SJCRH30 (cell line): ENCODE measurements at regions not wholly inside any gene's neighbourhood (a gene's known extent, or its start where the extent isn't known, plus 50 kb on each side); places are given as distances from the start of the nearest gene placed in this dataset.

Source experiments
- DNase-seq, 2 experiments: peaks; one replicate each; pipeline ENCODE4 v3.0.0-alpha.2; 2015 to 2020
- H3K27ac ChIP-seq: fragments of 250-450 bp; sonication (Bioruptor Pico); 2 replicates; pipeline ENCODE4 v1.5.1; 2020; ENCODE audit warnings: mild to moderate bottlenecking, moderate library complexity
- H3K27me3 ChIP-seq: fragments of 250-450 bp; sonication (Bioruptor Pico); 2 replicates; pipeline ENCODE4 v1.5.1; 2020; ENCODE audit warnings: mild to moderate bottlenecking, moderate library complexity
- H3K36me3 ChIP-seq: fragments of 250-450 bp; sonication (Bioruptor Pico); 2 replicates; pipeline ENCODE4 v1.5.1; 2020; ENCODE audit warnings: mild to moderate bottlenecking, moderate library complexity
- H3K4me1 ChIP-seq: fragments of 250-450 bp; sonication (Bioruptor Pico); 2 replicates; pipeline ENCODE4 v1.5.1; 2020; ENCODE audit warnings: mild to moderate bottlenecking, moderate library complexity
- H3K4me3 ChIP-seq: fragments of 250-450 bp; sonication (Bioruptor Pico); 2 replicates; pipeline ENCODE4 v1.5.1; 2020; ENCODE audit warnings: mild to moderate bottlenecking, moderate library complexity
- H3K9me3 ChIP-seq: fragments of 250-450 bp; sonication (Bioruptor Pico); replicated peaks from 2 replicates; pipeline ENCODE4 v1.5.1; 2020; ENCODE audit warnings: mild to moderate bottlenecking, moderate library complexity

GRCh38 chr14:34046799-34047520, 96.1 kb upstream of the EGLN3 start:
- H3K36me3 ChIP-seq: no peaks in the 10 kb centered on the region

GRCh38 chr14:34044666-34045306, 93.9 kb upstream of the EGLN3 start:
- no peaks in the 10 kb centered on the region for H3K9me3 ChIP-seq
- H3K4me3 ChIP-seq: no peak overlapping the region
- no peaks in the 10 kb centered on the region for H3K27me3 ChIP-seq
- H3K27ac ChIP-seq: peak overlapping the region; percentile 90
- no peaks in the 10 kb centered on the region for H3K36me3 ChIP-seq
- peaks cover 53% of the 10 kb centered on the region for H3K4me1 ChIP-seq
- DNase-seq: no peak

More at GRCh38 chr14:34046799-34047520, 96.1 kb upstream of the EGLN3 start:
- no peaks in the 10 kb centered on the region for H3K9me3 ChIP-seq
- DNase-seq: no peak
- no peak overlapping the region for H3K27ac ChIP-seq
- H3K27me3 ChIP-seq: no peaks in the 10 kb centered on the region
- H3K4me1 ChIP-seq: peaks cover 58% of the 10 kb centered on the region
- no peak overlapping the region for H3K4me3 ChIP-seq

- H3K4me1 ChIP-seq: peaks cover 54% of the 10 kb centered on the region
- H3K4me3 ChIP-seq: no peak overlapping the region
- no peaks in the 10 kb centered on the region for H3K36me3 ChIP-seq
- no peak for DNase-seq
- H3K27me3 ChIP-seq: no peaks in the 10 kb centered on the region
- H3K27ac ChIP-seq: peak overlapping the region; percentile 90
- no peaks in the 10 kb centered on the region for H3K9me3 ChIP-seq
These were observed 93.4 kb upstream of the EGLN3 start for GRCh38 chr14:34044373-34044637.

GRCh38 chr14:34043627-34044372, 92.9 kb upstream of the EGLN3 start:
- no peak overlapping the region for H3K4me3 ChIP-seq
- no peaks in the 10 kb centered on the region for H3K27me3 ChIP-seq
- H3K4me1 ChIP-seq: peaks cover 54% of the 10 kb centered on the region
- H3K27ac ChIP-seq: peak overlapping the region; percentile 90
- peak; percentile 90 to 97 for DNase-seq
- H3K36me3 ChIP-seq: no peaks in the 10 kb centered on the region
- H3K9me3 ChIP-seq: no peaks in the 10 kb centered on the region

- Histone ChIP-seq H3K9me3 (no peaks in the 10 kb centered on the region), H3K27me3 (no peaks in the 10 kb centered on the region), H3K4me1 (peaks cover 67% of the 10 kb centered on the region), H3K27ac (no peak overlapping the region), H3K4me3 (no peak overlapping the region), H3K36me3 (no peaks in the 10 kb centered on the region)
- no peak for DNase-seq
These were observed 90.3 kb upstream of the EGLN3 start for GRCh38 chr14:34041220-34041619.

GRCh38 chr14:34040766-34041165, 89.9 kb upstream of the EGLN3 start:
- no peak overlapping the region for H3K27ac ChIP-seq
- no peaks in the 10 kb centered on the region for H3K36me3 ChIP-seq
- H3K4me3 ChIP-seq: no peak overlapping the region
- no peaks in the 10 kb centered on the region for H3K9me3 ChIP-seq
- peaks cover 68% of the 10 kb centered on the region for H3K4me1 ChIP-seq
- DNase-seq: no peak
- no peaks in the 10 kb centered on the region for H3K27me3 ChIP-seq

- peaks cover 69% of the 10 kb centered on the region for H3K4me1 ChIP-seq
- H3K4me3 ChIP-seq: no peak overlapping the region
- H3K27me3 ChIP-seq: no peaks in the 10 kb centered on the region
- no peaks in the 10 kb centered on the region for H3K9me3 ChIP-seq
- DNase-seq: no peak
- peak overlapping the region; percentile 94 for H3K27ac ChIP-seq
- no peaks in the 10 kb centered on the region for H3K36me3 ChIP-seq
These were observed 88.7 kb upstream of the EGLN3 start for GRCh38 chr14:34039428-34040047.

GRCh38 chr14:34038358-34039057, 87.6 kb upstream of the EGLN3 start:
- H3K27ac ChIP-seq: peak overlapping the region; percentile 94
- DNase-seq: peak; percentile 82 to 90
- H3K36me3 ChIP-seq: no peaks in the 10 kb centered on the region
- peak overlapping the region; percentile 14 for H3K4me3 ChIP-seq
- no peaks in the 10 kb centered on the region for H3K9me3 ChIP-seq
- no peaks in the 10 kb centered on the region for H3K27me3 ChIP-seq
- peaks cover 59% of the 10 kb centered on the region for H3K4me1 ChIP-seq

GRCh38 chr14:34036319-34036766, 85.5 kb upstream of the EGLN3 start:
- DNase-seq: no peak
- H3K9me3 ChIP-seq: no peaks in the 10 kb centered on the region
- H3K4me3 ChIP-seq: no peak overlapping the region
- no peak overlapping the region for H3K27ac ChIP-seq
- no peaks in the 10 kb centered on the region for H3K36me3 ChIP-seq
- H3K27me3 ChIP-seq: no peaks in the 10 kb centered on the region
- H3K4me1 ChIP-seq: peaks cover 62% of the 10 kb centered on the region

GRCh38 chr14:34035934-34036250, 85.0 kb upstream of the EGLN3 start:
- Histone ChIP-seq H3K4me3 (no peak overlapping the region), H3K9me3 (no peaks in the 10 kb centered on the region), H3K36me3 (no peaks in the 10 kb centered on the region), H3K27ac (no peak overlapping the region), H3K27me3 (no peaks in the 10 kb centered on the region), H3K4me1 (peaks cover 62% of the 10 kb centered on the region)
- no peak for DNase-seq

- Histone ChIP-seq H3K4me3 (no peak overlapping the region), H3K27ac (no peak overlapping the region), H3K27me3 (no peaks in the 10 kb centered on the region), H3K4me1 (peaks cover 64% of the 10 kb centered on the region), H3K9me3 (no peaks in the 10 kb centered on the region), H3K36me3 (no peaks in the 10 kb centered on the region)
- DNase-seq: no peak
These were observed 84.5 kb upstream of the EGLN3 start for GRCh38 chr14:34035177-34035933.

GRCh38 chr14:34034447-34035176, 83.7 kb upstream of the EGLN3 start:
- no peaks in the 10 kb centered on the region for H3K9me3 ChIP-seq
- H3K4me1 ChIP-seq: peaks cover 64% of the 10 kb centered on the region
- no peaks in the 10 kb centered on the region for H3K27me3 ChIP-seq
- no peak overlapping the region for H3K27ac ChIP-seq
- H3K36me3 ChIP-seq: no peaks in the 10 kb centered on the region
- no peak for DNase-seq
- H3K4me3 ChIP-seq: no peak overlapping the region

GRCh38 chr14:34032720-34033119, 81.8 kb upstream of the EGLN3 start:
- Histone ChIP-seq H3K4me3 (no peak overlapping the region), H3K4me1 (peaks cover 56% of the 10 kb centered on the region), H3K9me3 (no peaks in the 10 kb centered on the region), H3K27ac (no peak overlapping the region), H3K27me3 (no peaks in the 10 kb centered on the region), H3K36me3 (no peaks in the 10 kb centered on the region)
- no peak for DNase-seq
